ENCODE measurements at regions not wholly inside any gene's neighbourhood (a gene's known extent, or its start where the extent isn't known, plus 50 kb on each side); places are given as distances from the start of the nearest gene placed in this dataset.

DNA sequence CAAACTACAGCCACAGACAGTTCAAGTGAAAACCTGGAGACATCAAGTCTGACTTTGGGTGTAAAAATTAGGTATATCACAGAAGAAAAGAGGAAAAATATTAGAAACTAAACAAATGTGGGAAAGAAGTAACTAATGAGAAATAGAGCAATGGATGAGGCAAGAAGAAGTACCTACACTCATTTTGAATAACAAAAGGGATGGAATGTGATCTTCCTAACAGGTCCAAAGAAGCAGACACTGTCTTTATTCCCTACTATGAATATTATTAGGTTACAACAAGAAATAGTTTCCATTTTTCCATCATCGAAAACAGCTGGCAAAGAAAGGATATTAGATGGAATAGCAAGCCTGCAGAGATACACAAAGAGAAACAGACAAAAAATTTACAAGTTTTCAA, 486.3 kb upstream of the FSHR start:
- Histone ChIP-seq H3K4me1 (ENCODE audit: control insufficient read depth in 2 of 2, insufficient read depth in 2 of 2, low read length in 2 of 2) (no peaks in the 10 kb centered on the region), H3K79me2 (ENCODE audit: control insufficient read depth, insufficient read depth, low read length) (no peaks in the 10 kb centered on the region), H3K9me3 (ENCODE audit: control extremely low read depth in 1 of 3, control insufficient read depth in 2 of 3, insufficient read depth in 1 of 3, low read length in 2 of 3) (no peaks in the 10 kb centered on the region), H3K4me2 (replicated peaks; ENCODE audit: low read depth, low read length, poor library complexity, severe bottlenecking) (no peak overlapping the region), H3K9ac (ENCODE audit: low read length) (no peak overlapping the region), H3K4me3 (ENCODE audit: control extremely low read depth in 1 of 5, extremely low read depth in 1 of 5, insufficient read depth in 1 of 5, low read depth in 2 of 5, low read length in 4 of 5) (no peak overlapping the region), H3K27ac (ENCODE audit: low read length in 2 of 2) (no peak overlapping the region), H4K20me1 (ENCODE audit: control insufficient read depth, insufficient read depth, low read length, poor library complexity, severe bottlenecking) (no peaks in the 10 kb centered on the region), H3K27me3 (replicated peaks in 1 of 4; ENCODE audit: control extremely low read depth in 1 of 4, control insufficient read depth in 3 of 4, insufficient read depth in 4 of 4, low read length in 3 of 4) (no peaks in the 10 kb centered on the region), H2AFZ (ENCODE audit: insufficient read depth, low read depth, low read length, poor library complexity, severe bottlenecking) (no peak overlapping the region), H3K36me3 (replicated peaks in 1 of 2; ENCODE audit: control extremely low read depth in 1 of 2, control insufficient read depth in 1 of 2, extremely low read depth in 1 of 2, insufficient read depth in 2 of 2, low read length in 1 of 2) (no peaks in the 10 kb centered on the region)
- Mint-ChIP-seq H3K9me3 (ENCODE audit: insufficient read depth) (no peaks in the 10 kb centered on the region), H3K27ac (no peak overlapping the region), H3K27me3 (no peaks in the 10 kb centered on the region), H3K4me1 (no peaks in the 10 kb centered on the region), H3K4me3 (no peak overlapping the region)
- TF ChIP-seq EZH2 (IDR thresholded peaks at IDR 0.05; ENCODE audit: borderline replicate concordance, insufficient read depth, low read depth, low read length, poor library complexity, severe bottlenecking) = no peak
- TF ChIP-seq, protein P1, sequence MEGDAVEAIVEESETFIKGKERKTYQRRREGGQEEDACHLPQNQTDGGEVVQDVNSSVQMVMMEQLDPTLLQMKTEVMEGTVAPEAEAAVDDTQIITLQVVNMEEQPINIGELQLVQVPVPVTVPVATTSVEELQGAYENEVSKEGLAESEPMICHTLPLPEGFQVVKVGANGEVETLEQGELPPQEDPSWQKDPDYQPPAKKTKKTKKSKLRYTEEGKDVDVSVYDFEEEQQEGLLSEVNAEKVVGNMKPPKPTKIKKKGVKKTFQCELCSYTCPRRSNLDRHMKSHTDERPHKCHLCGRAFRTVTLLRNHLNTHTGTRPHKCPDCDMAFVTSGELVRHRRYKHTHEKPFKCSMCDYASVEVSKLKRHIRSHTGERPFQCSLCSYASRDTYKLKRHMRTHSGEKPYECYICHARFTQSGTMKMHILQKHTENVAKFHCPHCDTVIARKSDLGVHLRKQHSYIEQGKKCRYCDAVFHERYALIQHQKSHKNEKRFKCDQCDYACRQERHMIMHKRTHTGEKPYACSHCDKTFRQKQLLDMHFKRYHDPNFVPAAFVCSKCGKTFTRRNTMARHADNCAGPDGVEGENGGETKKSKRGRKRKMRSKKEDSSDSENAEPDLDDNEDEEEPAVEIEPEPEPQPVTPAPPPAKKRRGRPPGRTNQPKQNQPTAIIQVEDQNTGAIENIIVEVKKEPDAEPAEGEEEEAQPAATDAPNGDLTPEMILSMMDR (IDR thresholded peaks at IDR 0.05) = no peak
- no CpG with 5 or more reads among the region's 1 CpG for WGBS (ENCODE audit: insufficient coverage)
- DNase-seq (no peak), ATAC-seq (ENCODE audit: low read depth) (no peak)
- intact Hi-C loops (cut with micrococcal nuclease) = no loop called here
- CTCF ChIA-PET = no interaction called here
- POLR2A ChIA-PET = no interaction called here

DNA sequence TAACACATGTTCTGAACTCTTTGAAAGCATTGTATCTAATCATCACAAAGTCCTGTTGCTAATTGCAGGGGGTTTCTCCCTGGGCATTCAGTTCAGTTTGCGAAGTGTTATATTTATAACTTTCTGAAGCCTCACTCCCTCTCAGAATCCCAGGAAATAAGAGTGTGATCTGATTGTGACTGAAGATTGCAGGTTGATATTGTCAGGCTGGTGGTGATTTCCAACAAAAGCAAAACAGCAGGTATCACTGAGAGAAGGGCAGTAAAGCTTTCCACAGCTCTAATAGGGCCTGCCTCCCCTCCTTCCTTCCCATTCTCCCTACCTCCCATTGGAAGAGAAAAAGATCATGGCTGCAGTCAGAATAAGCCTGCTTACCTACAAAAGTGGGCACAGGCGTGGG, 466.7 kb upstream of the FSHR start:
- Histone ChIP-seq H3K9ac (ENCODE audit: low read length) (no peak overlapping the region), H3K4me3 (ENCODE audit: control extremely low read depth in 1 of 5, extremely low read depth in 1 of 5, insufficient read depth in 1 of 5, low read depth in 2 of 5, low read length in 4 of 5) (no peak overlapping the region), H3K36me3 (replicated peaks in 1 of 2; ENCODE audit: control extremely low read depth in 1 of 2, control insufficient read depth in 1 of 2, extremely low read depth in 1 of 2, insufficient read depth in 2 of 2, low read length in 1 of 2) (no peaks in the 10 kb centered on the region), H4K20me1 (ENCODE audit: control insufficient read depth, insufficient read depth, low read length, poor library complexity, severe bottlenecking) (no peaks in the 10 kb centered on the region), H3K27ac (ENCODE audit: low read length in 2 of 2) (no peak overlapping the region), H2AFZ (ENCODE audit: insufficient read depth, low read depth, low read length, poor library complexity, severe bottlenecking) (no peak overlapping the region), H3K4me1 (ENCODE audit: control insufficient read depth in 2 of 2, insufficient read depth in 2 of 2, low read length in 2 of 2) (no peaks in the 10 kb centered on the region), H3K9me3 (ENCODE audit: control extremely low read depth in 1 of 3, control insufficient read depth in 2 of 3, insufficient read depth in 1 of 3, low read length in 2 of 3) (no peaks in the 10 kb centered on the region), H3K27me3 (replicated peaks in 1 of 4; ENCODE audit: control extremely low read depth in 1 of 4, control insufficient read depth in 3 of 4, insufficient read depth in 4 of 4, low read length in 3 of 4) (no peaks in the 10 kb centered on the region), H3K79me2 (ENCODE audit: control insufficient read depth, insufficient read depth, low read length) (no peaks in the 10 kb centered on the region), H3K4me2 (replicated peaks; ENCODE audit: low read depth, low read length, poor library complexity, severe bottlenecking) (no peak overlapping the region)
- TF ChIP-seq EZH2 (IDR thresholded peaks at IDR 0.05; ENCODE audit: borderline replicate concordance, insufficient read depth, low read depth, low read length, poor library complexity, severe bottlenecking) = no peak
- TF ChIP-seq, protein P1 (IDR thresholded peaks at IDR 0.05) = no peak
- no CpG with 5 or more reads among the region's 2 CpGs for WGBS (ENCODE audit: insufficient coverage)
- ATAC-seq (ENCODE audit: low read depth) = no peak
- Mint-ChIP-seq H3K9me3 (ENCODE audit: insufficient read depth) (no peaks in the 10 kb centered on the region), H3K27ac (no peak overlapping the region), H3K27me3 (no peaks in the 10 kb centered on the region), H3K4me1 (no peaks in the 10 kb centered on the region), H3K4me3 (no peak overlapping the region)
- POLR2A ChIA-PET = no interaction called here
- CTCF ChIA-PET = no interaction called here
- intact Hi-C loops (cut with micrococcal nuclease) = no loop called here
- no peak for DNase-seq

Measured in B cell (primary cell).